Vagina (tissue), 2 donors: ENCODE measurements at regions not wholly inside any gene's neighbourhood (a gene's known extent, or its start where the extent isn't known, plus 50 kb on each side); places are given as distances from the start of the nearest gene placed in this dataset.

Experiments
- CTCF ChIP-seq, 3 experiments: fragments of 450-650 bp in 2 of 3; fragments of 200-600 bp in 1 of 3; sonication (generic) in 1 of 3; IDR thresholded peaks; one replicate each; pipeline ENCODE4 v1.5.1; 2017 to 2019; ENCODE audit warnings: antibody characterized with exemption in 3 of 3, mild to moderate bottlenecking in 2 of 3, moderate library complexity in 2 of 3
- POLR2A ChIP-seq, 2 donors: fragments of 450-650 bp; IDR thresholded peaks; one replicate each; pipeline ENCODE4 v1.6.1; 2017; ENCODE audit warnings: antibody characterized with exemption in 2 of 2, mild to moderate bottlenecking in 2 of 2, moderate library complexity in 2 of 2
- POLR2AphosphoS5 ChIP-seq, 2 donors: sonication (generic); formaldehyde crosslinking; IDR thresholded peaks; one replicate each; pipeline ENCODE4 v1.9.0; 2017; ENCODE audit warnings: antibody characterized with exemption in 2 of 2, mild to moderate bottlenecking in 2 of 2, low read depth in 1 of 2; ENCODE audit not compliant: insufficient read depth in 1 of 2

GRCh38 chr10:85531706-85532105 is 834.9 kb downstream of the GRID1 start:
- no peak for TF ChIP-seq POLR2AphosphoS5 (IDR thresholded peaks at IDR 0.05; ENCODE audit: insufficient read depth in 1 of 2, low read depth in 1 of 2)
- no peak for TF ChIP-seq CTCF (IDR thresholded peaks at IDR 0.05)
- no peak for TF ChIP-seq POLR2A (IDR thresholded peaks at IDR 0.05)
